H1 (cell line): ENCODE measurements at regions not wholly inside any gene's neighbourhood (a gene's known extent, or its start where the extent isn't known, plus 50 kb on each side); places are given as distances from the start of the nearest gene placed in this dataset.

Experiments used
- POLR2AphosphoS5 ChIP-seq: IDR thresholded peaks from 2 replicates; pipeline ENCODE4 v1.6.1; 2011; ENCODE audit warnings: low read depth, low read length
- TF ChIP-seq, protein P1 (sequence below), 3 experiments: IDR thresholded peaks; 1 replicate in 2 of 3; 2 replicates in 1 of 3; pipeline versions ENCODE4 v1.5.1 to v1.6.1; 2011; ENCODE audit warnings: low read length in 3 of 3, mild to moderate bottlenecking in 3 of 3, inconsistent platforms in 2 of 3, low read depth in 1 of 3, moderate library complexity in 1 of 3; ENCODE audit not compliant: insufficient read depth in 1 of 3; ENCODE audit errors: control extremely low read depth in 1 of 3

DNA sequence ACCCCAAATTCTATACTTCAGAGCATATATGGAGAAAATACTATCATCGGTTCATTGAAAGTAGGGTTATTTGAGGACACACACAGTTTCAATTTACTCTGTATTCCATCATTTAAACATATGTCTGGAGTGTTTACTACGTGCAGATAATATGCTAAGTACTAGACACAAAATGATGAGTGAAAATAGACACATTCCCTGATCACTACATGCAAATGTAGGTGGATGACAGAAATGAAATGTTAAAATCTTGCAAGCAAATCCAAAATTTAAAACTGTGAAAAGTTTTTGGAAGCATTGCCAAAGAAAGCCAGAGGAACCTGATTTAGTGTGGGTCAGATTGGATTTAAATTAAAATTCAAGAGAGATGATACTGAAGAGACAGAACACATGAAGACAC, 1106.6 kb downstream of the CBLN2 start:
- TF ChIP-seq POLR2AphosphoS5: no peak
- TF ChIP-seq, protein P1, sequence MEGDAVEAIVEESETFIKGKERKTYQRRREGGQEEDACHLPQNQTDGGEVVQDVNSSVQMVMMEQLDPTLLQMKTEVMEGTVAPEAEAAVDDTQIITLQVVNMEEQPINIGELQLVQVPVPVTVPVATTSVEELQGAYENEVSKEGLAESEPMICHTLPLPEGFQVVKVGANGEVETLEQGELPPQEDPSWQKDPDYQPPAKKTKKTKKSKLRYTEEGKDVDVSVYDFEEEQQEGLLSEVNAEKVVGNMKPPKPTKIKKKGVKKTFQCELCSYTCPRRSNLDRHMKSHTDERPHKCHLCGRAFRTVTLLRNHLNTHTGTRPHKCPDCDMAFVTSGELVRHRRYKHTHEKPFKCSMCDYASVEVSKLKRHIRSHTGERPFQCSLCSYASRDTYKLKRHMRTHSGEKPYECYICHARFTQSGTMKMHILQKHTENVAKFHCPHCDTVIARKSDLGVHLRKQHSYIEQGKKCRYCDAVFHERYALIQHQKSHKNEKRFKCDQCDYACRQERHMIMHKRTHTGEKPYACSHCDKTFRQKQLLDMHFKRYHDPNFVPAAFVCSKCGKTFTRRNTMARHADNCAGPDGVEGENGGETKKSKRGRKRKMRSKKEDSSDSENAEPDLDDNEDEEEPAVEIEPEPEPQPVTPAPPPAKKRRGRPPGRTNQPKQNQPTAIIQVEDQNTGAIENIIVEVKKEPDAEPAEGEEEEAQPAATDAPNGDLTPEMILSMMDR (IDR thresholded peaks at IDR 0.05; ENCODE audit: control extremely low read depth in 1 of 3, insufficient read depth in 1 of 3, low read depth in 1 of 3, low read length in 3 of 3): no peak
